A673 (cell line): ENCODE measurements at regions not wholly inside any gene's neighbourhood (a gene's known extent, or its start where the extent isn't known, plus 50 kb on each side); places are given as distances from the start of the nearest gene placed in this dataset.

ENCODE experiments used
- BruUV-seq: library from RNA; stranded (reverse); fragments of 400-500 nt; replicated peaks from 2 replicates; lab custom pipeline; 2021; lab: Mats Ljungman, UMichigan
- CTCF ChIA-PET: fragments of 300-600 bp; sonication (Branson Sonifier 250); formaldehyde crosslinking; loops from one replicate; lab custom pipeline; 2022; ENCODE audit warnings: antibody characterized with exemption; lab: Charles Lee
- POLR2A ChIA-PET: fragments of 300-600 bp; sonication (Branson Sonifier 250); formaldehyde crosslinking; loops from one replicate; lab custom pipeline; 2022; ENCODE audit warnings: antibody characterized with exemption; ENCODE audit not compliant: low non-redundant PET; lab: Charles Lee
- DNase-seq: peaks from one replicate; pipeline ENCODE4 v3.0.0-alpha.2; 2015; ENCODE audit warnings: low spot score
- H3K27ac ChIP-seq: fragments of 200-600 bp; sonication (generic); 2 replicates; pipeline ENCODE4 v1.5.1; 2016; ENCODE audit warnings: mixed run types, low read depth, mild to moderate bottlenecking, mixed read lengths, antibody characterized with exemption, low read length; ENCODE audit not compliant: poor library complexity, severe bottlenecking
- H3K27me3 ChIP-seq: fragments of 200-600 bp; sonication (generic); replicated peaks from 2 replicates; pipeline ENCODE4 v1.6.1; 2017; ENCODE audit warnings: mixed run types, low read depth, mild to moderate bottlenecking, mixed read lengths, antibody characterized with exemption, low read length; ENCODE audit not compliant: insufficient read depth, poor library complexity
- H3K36me3 ChIP-seq: fragments of 200-600 bp; sonication (generic); 2 replicates; pipeline ENCODE4 v1.6.1; 2016; ENCODE audit warnings: mixed run types, mild to moderate bottlenecking, mixed read lengths, antibody characterized with exemption, low read length; ENCODE audit not compliant: insufficient read depth, poor library complexity, severe bottlenecking
- H3K4me1 ChIP-seq: fragments of 200-600 bp; sonication (generic); 2 replicates; pipeline ENCODE4 v1.6.1; 2017; ENCODE audit warnings: mixed run types, mild to moderate bottlenecking, mixed read lengths, antibody characterized with exemption, low read length; ENCODE audit not compliant: insufficient read depth, poor library complexity, severe bottlenecking
- H3K4me3 ChIP-seq: fragments of 200-600 bp; sonication (generic); 2 replicates; pipeline ENCODE4 v1.5.1; 2016; ENCODE audit warnings: low read depth, mixed run types, mild to moderate bottlenecking, mixed read lengths, low read length; ENCODE audit not compliant: poor library complexity, severe bottlenecking
- H3K9me3 ChIP-seq: fragments of 200-600 bp; sonication (generic); 2 replicates; pipeline ENCODE4 v1.6.1; 2016; ENCODE audit warnings: mixed run types, low read depth, mild to moderate bottlenecking, mixed read lengths, antibody characterized with exemption, low read length; ENCODE audit not compliant: poor library complexity, severe bottlenecking
- EZH2 ChIP-seq: fragments of 200-600 bp; sonication (generic); IDR thresholded peaks from 2 replicates; pipeline ENCODE4 v1.6.1; 2017; ENCODE audit warnings: borderline replicate concordance, low read depth, mild to moderate bottlenecking, mixed read lengths, antibody characterized with exemption, low read length; ENCODE audit not compliant: poor library complexity, severe bottlenecking
- intact Hi-C: fragments of 100-400 bp; cut with micrococcal nuclease; formaldehyde crosslinking; loops from one replicate; pipeline ENCODE4 v1.10.0; 2022; ENCODE audit not compliant: unreplicated experiment
- TF ChIP-seq, protein P1 (sequence below): fragments of 300-800, 200-600 bp; sonication (generic); conservative IDR thresholded peaks from 2 replicates; pipeline ENCODE4 v1.5.1; 2017; ENCODE audit warnings: low read depth, mild to moderate bottlenecking, antibody characterized with exemption, low read length, moderate library complexity, mixed read lengths

DNA sequence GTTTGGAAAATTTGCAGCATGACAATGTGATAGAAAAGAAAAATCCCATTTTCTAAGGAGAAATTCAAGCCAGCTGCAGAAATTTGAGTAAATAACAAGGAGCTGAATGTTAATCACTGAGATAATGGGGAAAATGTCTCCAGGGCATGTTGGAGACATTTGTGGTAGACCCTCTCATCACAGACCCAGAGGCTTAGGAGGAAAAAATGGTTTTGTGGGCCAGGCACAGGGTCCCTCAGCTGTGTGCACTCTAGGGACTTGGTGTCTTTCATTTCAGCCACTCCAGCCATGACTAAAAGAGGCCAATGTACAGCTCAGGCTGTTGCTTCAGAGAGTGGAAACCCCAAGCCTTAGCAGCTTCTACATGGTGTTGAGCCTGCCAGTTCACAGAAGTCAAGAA, 111.4 kb upstream of the SYT10 start:
- intact Hi-C loops: no loop called here
- BruUV-seq: no TSS peak

DNA sequence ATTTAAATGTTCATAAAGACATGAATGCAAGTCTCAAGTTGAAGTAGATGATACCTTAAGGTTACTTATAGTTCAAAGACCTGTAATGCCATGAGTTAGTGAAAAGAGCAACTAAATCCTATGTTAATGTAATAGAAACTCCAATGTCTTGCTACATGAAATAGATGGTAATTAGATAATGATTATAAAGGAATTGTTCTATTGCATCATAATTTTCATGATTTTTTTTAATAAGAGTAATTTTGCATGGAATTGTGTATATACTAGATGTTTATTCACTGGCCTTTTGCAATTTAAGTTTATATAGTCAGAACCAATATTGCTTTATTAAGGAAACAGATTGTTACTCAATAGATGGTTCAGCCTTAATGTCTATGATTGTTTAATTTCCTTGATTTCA, 115.5 kb upstream of the SYT10 start:
- TF ChIP-seq, protein P1, sequence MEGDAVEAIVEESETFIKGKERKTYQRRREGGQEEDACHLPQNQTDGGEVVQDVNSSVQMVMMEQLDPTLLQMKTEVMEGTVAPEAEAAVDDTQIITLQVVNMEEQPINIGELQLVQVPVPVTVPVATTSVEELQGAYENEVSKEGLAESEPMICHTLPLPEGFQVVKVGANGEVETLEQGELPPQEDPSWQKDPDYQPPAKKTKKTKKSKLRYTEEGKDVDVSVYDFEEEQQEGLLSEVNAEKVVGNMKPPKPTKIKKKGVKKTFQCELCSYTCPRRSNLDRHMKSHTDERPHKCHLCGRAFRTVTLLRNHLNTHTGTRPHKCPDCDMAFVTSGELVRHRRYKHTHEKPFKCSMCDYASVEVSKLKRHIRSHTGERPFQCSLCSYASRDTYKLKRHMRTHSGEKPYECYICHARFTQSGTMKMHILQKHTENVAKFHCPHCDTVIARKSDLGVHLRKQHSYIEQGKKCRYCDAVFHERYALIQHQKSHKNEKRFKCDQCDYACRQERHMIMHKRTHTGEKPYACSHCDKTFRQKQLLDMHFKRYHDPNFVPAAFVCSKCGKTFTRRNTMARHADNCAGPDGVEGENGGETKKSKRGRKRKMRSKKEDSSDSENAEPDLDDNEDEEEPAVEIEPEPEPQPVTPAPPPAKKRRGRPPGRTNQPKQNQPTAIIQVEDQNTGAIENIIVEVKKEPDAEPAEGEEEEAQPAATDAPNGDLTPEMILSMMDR: no peak
- no peak for TF ChIP-seq EZH2
- intact Hi-C loops: no loop called here
- no peaks in the 10 kb centered on the region for H3K4me1 ChIP-seq
- H3K27me3 ChIP-seq: no peaks in the 10 kb centered on the region
- POLR2A ChIA-PET: no interaction called here
- H3K36me3 ChIP-seq: no peaks in the 10 kb centered on the region
- no peak for DNase-seq
- CTCF ChIA-PET: no interaction called here
- no peak overlapping the region for H3K4me3 ChIP-seq
- no peak overlapping the region for H3K27ac ChIP-seq
- BruUV-seq: no TSS peak
- peaks cover 4% of the 10 kb centered on the region for H3K9me3 ChIP-seq

More for the DNA sequence above, 111.4 kb upstream of the SYT10 start:
- CTCF ChIA-PET: no interaction called here
- POLR2A ChIA-PET: no interaction called here
- Histone ChIP-seq H3K4me3 (no peak overlapping the region), H3K27me3 (no peaks in the 10 kb centered on the region), H3K36me3 (no peaks in the 10 kb centered on the region), H3K9me3 (no peaks in the 10 kb centered on the region), H3K4me1 (no peaks in the 10 kb centered on the region), H3K27ac (no peak overlapping the region)
- TF ChIP-seq EZH2: no peak
- TF ChIP-seq, protein P1: no peak
- no peak for DNase-seq

DNA sequence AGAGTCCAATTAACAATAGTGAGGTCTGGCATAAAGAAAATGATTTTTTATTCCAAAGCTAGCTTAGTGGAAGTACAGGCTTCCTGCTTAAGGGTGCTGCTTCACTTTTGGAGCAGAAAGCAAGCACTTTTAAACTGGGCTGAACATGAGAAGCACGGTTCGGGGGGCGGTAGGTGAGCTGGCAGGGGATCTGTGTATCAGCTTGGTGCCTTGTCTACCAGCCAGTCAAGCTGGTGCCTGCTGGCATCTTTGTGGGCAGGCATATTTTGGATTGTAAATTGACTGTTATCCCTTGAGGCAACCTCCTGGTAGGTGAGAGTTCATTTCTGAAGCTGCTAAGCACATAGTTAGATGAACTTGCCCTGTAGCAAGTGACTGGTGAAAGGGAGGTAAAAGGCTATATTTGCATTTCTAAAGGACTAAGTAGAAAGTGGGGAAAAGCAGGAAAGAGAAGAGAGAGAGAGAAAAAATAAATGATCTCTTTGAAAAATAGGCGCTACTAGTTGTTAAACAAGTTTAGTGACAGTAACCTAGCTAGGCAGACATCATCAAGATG, 121.1 kb upstream of the SYT10 start:
- DNase-seq: no peak
- intact Hi-C loops: loop anchor here (10.0 kb wide), 1 partner anchor 674 kb away; no protein-coding TSS in a partner anchor
- H3K27ac ChIP-seq: no peak overlapping the region
- no peak for TF ChIP-seq EZH2
- TF ChIP-seq, protein P1: no peak
- H3K36me3 ChIP-seq: no peaks in the 10 kb centered on the region
- ChIA-PET CTCF (no interaction called here), POLR2A (no interaction called here)
- BruUV-seq: no TSS peak
- no peak overlapping the region for H3K4me3 ChIP-seq
- peaks cover 8% of the 10 kb centered on the region for H3K9me3 ChIP-seq
- H3K4me1 ChIP-seq: no peaks in the 10 kb centered on the region
- H3K27me3 ChIP-seq: no peaks in the 10 kb centered on the region
